ENCODE measurements at regions not wholly inside any gene's neighbourhood (a gene's known extent, or its start where the extent isn't known, plus 50 kb on each side); places are given as distances from the start of the nearest gene placed in this dataset.

- TF ChIP-seq EZH2 (IDR thresholded peaks at IDR 0.05; ENCODE audit: insufficient read depth, poor library complexity, severe bottlenecking) = no peak
- no peak for TF ChIP-seq EZH2phosphoT487 (IDR thresholded peaks at IDR 0.05; ENCODE audit: insufficient read depth, low read depth)
Measured at GRCh38 chr9:97176206-97176605, 131.3 kb upstream of the CCDC180 start.
